Ishikawa (cell line): ENCODE measurements at regions not wholly inside any gene's neighbourhood (a gene's known extent, or its start where the extent isn't known, plus 50 kb on each side); places are given as distances from the start of the nearest gene placed in this dataset.

Source experiments
- CEBPB ChIP-seq: IDR thresholded peaks from 2 replicates; pipeline ENCODE4 v1.6.1; 2012
- CREB1 ChIP-seq: IDR thresholded peaks from 2 replicates; pipeline ENCODE4 v1.6.1; 2012; ENCODE audit warnings: low read depth
- EGR1 ChIP-seq: IDR thresholded peaks from 2 replicates; pipeline ENCODE4 v1.6.1; 2012
- EP300 ChIP-seq: IDR thresholded peaks from 2 replicates; pipeline ENCODE4 v1.6.1; 2012; ENCODE audit warnings: borderline replicate concordance
- FOXM1 ChIP-seq: IDR thresholded peaks from 2 replicates; pipeline ENCODE4 v1.6.1; 2012; ENCODE audit warnings: low read depth, borderline replicate concordance
- NFIC ChIP-seq: IDR thresholded peaks from 2 replicates; pipeline ENCODE4 v1.6.1; 2012
- RAD21 ChIP-seq: IDR thresholded peaks from 2 replicates; pipeline ENCODE4 v1.6.1; 2012; ENCODE audit warnings: low read depth
- TAF1 ChIP-seq: IDR thresholded peaks from 2 replicates; pipeline ENCODE4 v1.6.1; 2012; ENCODE audit warnings: low read depth, mild to moderate bottlenecking
- TCF12 ChIP-seq: IDR thresholded peaks from 2 replicates; pipeline ENCODE4 v1.6.1; 2012; ENCODE audit warnings: low read depth
- TEAD4 ChIP-seq: IDR thresholded peaks from 2 replicates; pipeline ENCODE4 v1.6.1; 2012
- YY1 ChIP-seq: IDR thresholded peaks from 2 replicates; pipeline ENCODE4 v1.6.1; 2012; ENCODE audit warnings: low read depth
- ZBTB7A ChIP-seq: IDR thresholded peaks from 2 replicates; pipeline ENCODE4 v1.6.1; 2012; ENCODE audit warnings: low read depth
- TF ChIP-seq, protein P1 (sequence below): IDR thresholded peaks from 2 replicates; pipeline ENCODE4 v1.6.1; 2012
- TF ChIP-seq, protein P2 (sequence below): IDR thresholded peaks from 2 replicates; pipeline ENCODE4 v1.6.1; 2012; ENCODE audit warnings: low read depth, mild to moderate bottlenecking

- TF ChIP-seq EP300 (no peak), YY1 (no peak), RAD21 (no peak), CREB1 (no peak), FOXM1 (no peak), EGR1 (no peak), TEAD4 (no peak), CEBPB (no peak), TAF1 (no peak), NFIC (no peak), ZBTB7A (no peak), TCF12 (no peak)
- TF ChIP-seq, protein P1, sequence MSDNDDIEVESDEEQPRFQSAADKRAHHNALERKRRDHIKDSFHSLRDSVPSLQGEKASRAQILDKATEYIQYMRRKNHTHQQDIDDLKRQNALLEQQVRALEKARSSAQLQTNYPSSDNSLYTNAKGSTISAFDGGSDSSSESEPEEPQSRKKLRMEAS = no peak
- TF ChIP-seq, protein P2, sequence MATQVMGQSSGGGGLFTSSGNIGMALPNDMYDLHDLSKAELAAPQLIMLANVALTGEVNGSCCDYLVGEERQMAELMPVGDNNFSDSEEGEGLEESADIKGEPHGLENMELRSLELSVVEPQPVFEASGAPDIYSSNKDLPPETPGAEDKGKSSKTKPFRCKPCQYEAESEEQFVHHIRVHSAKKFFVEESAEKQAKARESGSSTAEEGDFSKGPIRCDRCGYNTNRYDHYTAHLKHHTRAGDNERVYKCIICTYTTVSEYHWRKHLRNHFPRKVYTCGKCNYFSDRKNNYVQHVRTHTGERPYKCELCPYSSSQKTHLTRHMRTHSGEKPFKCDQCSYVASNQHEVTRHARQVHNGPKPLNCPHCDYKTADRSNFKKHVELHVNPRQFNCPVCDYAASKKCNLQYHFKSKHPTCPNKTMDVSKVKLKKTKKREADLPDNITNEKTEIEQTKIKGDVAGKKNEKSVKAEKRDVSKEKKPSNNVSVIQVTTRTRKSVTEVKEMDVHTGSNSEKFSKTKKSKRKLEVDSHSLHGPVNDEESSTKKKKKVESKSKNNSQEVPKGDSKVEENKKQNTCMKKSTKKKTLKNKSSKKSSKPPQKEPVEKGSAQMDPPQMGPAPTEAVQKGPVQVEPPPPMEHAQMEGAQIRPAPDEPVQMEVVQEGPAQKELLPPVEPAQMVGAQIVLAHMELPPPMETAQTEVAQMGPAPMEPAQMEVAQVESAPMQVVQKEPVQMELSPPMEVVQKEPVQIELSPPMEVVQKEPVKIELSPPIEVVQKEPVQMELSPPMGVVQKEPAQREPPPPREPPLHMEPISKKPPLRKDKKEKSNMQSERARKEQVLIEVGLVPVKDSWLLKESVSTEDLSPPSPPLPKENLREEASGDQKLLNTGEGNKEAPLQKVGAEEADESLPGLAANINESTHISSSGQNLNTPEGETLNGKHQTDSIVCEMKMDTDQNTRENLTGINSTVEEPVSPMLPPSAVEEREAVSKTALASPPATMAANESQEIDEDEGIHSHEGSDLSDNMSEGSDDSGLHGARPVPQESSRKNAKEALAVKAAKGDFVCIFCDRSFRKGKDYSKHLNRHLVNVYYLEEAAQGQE = no peak
These were observed 319.1 kb upstream of the PCDH18 start for GRCh38 chr4:137851435-137851834.
